H7 (cell line): ENCODE measurements at regions not wholly inside any gene's neighbourhood (a gene's known extent, or its start where the extent isn't known, plus 50 kb on each side); places are given as distances from the start of the nearest gene placed in this dataset.

Source experiments
- DNase-seq: peaks from one replicate; pipeline ENCODE4 v3.0.0; 2012
- H3K27me3 ChIP-seq: 2 replicates; pipeline ENCODE4 v1.6.0; 2011; ENCODE audit warnings: mild to moderate bottlenecking, low read length; ENCODE audit not compliant: control insufficient read depth, insufficient read depth
- H3K36me3 ChIP-seq: replicated peaks from 2 replicates; pipeline ENCODE4 v1.5.1; 2011; ENCODE audit warnings: low read length; ENCODE audit not compliant: control insufficient read depth, insufficient read depth
- H3K4me3 ChIP-seq: 2 replicates; pipeline ENCODE4 v1.5.1; 2011; ENCODE audit warnings: low read depth, mild to moderate bottlenecking, control low read depth, low read length, moderate library complexity; ENCODE audit not compliant: insufficient read depth

DNA sequence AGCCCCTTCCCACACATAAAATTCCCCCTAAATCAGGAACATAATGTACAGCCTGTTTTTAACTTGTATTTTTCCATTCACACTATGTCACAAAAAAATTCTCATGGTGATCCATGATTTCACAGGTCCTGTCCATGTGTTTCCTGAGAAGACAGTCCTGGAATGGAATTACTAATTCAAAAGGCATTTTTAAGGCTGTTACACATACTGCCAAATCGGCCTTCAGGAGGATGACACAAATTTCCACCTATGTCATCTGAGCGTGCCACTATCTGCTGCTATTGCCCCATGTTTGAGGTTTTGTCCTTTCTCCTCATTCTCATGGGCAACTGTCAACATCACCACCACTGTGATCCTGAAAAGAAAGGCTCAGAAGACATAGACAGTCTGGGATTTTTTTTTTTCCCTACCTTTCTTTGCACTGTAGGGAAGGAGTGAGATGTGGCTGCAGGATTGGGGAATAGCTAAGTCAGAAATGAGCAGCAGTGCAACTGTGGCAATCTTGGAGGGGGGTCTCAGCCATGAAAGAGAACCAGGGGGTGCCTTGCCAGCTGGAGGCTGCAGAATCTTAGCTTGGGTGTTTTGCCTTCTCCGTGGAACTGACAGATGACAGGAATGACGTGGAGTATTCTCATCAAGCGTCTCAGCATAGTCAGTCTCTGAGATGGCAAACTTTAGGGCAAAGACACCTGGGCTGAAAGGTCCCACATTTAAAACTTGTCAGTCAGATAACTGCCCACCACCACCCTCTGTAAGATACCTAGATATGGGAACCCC, 73.4 kb downstream of the MARCHF4 start:
- no peaks in the 10 kb centered on the region for H3K36me3 ChIP-seq
- H3K4me3 ChIP-seq: no peak overlapping the region
- DNase-seq: no peak
- no peaks in the 10 kb centered on the region; the same call in 1 of the 2 replicates for H3K27me3 ChIP-seq

DNA sequence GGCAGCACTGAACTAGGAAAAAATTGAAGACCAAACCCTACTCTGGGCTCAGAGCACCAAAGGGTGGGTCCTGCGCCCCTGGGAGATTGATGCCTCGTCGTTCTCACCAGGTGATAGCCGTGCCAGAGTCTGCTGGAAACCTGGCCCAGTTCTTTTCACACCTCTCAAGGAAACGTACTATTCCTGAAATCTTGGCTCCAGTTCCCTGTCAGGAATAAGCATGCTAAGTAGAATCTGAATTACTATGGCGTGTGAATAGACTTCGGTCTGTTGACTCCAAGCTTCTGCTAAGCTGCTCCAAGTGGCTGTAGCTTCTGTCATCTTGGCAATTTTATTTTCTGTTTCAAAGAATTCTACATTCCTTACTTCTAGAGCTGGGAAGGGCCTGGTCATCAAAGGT, 75.4 kb downstream of the MARCHF4 start:
- H3K4me3 ChIP-seq: no peak overlapping the region
- H3K36me3 ChIP-seq: no peaks in the 10 kb centered on the region
- no peaks in the 10 kb centered on the region for H3K27me3 ChIP-seq
- no peak for DNase-seq

DNA sequence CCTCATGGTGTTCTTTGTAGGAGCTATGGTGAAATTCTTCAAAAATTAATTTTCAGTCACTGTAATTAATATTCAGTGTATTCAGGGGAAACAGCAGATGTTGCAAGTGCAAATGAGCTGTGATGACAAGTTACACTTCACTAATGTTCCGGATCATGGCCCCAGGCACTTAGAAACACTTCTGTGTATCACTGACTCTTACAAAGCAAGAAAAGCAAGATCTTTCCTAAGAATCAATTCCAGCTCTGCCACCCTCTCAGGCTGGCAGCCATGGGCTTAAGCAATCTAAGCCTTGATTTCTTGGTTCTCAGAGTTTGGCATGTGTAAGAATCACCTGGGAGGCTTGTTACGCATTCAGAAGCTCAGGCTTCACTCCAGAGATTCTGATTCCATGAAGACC, 78.0 kb downstream of the MARCHF4 start:
- Histone ChIP-seq H3K36me3 (no peaks in the 10 kb centered on the region), H3K4me3 (no peak overlapping the region), H3K27me3 (no peaks in the 10 kb centered on the region)
- no peak for DNase-seq

DNA sequence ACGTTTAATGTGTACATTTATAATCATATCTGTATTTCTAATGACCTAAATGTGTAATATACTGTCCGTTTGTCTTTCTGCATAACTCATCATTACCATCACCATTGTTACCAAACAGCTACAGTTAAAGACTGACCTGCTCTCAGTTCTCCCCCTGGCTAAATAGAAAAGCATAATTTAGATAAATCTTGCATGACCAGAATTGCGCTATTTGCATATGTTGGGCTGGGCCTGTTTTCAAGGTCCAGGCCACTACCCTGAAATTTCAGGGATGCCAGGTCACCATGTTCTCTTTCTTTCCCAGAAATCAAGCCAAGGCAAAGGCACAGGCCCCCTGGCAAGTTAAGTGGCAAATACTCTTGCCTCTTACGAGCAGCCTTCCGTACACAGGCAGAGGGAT, 78.4 kb downstream of the MARCHF4 start:
- DNase-seq: no peak
- Histone ChIP-seq H3K4me3 (no peak overlapping the region), H3K36me3 (no peaks in the 10 kb centered on the region), H3K27me3 (no peaks in the 10 kb centered on the region)

DNA sequence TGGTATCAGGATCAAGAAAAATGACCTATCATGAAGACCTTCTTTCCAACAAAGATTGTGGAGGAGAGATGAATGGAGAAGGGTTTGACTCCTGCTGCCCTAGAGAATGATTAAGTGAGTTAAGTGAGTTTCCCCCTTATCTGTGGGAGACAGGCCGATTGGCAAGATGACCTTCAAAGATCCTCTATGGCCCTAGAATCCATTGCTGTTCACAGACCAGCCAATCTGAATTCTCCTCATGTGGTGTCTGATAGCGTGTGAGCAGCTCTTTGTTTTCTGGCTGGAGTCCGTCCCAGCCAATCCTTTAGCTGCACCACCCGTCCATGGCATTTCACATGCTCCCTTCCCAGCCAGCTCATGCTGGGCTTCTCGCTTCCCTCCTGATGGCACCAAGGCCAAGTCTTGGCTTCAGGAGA, 79.4 kb downstream of the MARCHF4 start:
- Histone ChIP-seq H3K36me3 (no peaks in the 10 kb centered on the region), H3K4me3 (no peak overlapping the region), H3K27me3 (no peaks in the 10 kb centered on the region)
- DNase-seq: no peak

DNA sequence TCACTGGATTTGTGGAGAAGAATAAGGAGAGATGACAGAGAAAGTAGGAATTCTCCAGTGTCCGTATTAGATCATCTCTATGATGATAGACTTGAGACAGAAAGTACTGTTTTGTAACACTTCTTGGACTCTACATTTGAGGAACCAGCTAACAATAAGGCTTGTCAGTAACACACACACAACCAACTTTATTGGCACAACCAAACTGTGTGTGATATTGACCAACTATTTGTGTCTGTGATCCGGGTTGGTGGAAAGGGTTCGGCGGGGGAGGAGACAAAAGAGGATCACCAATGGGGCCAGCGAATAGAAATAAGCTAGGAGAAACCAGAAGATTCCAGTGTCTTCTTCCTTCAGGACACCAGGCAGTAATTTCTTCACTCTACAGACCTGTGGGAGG, 79.8 kb downstream of the MARCHF4 start:
- Histone ChIP-seq H3K4me3 (no peak overlapping the region), H3K36me3 (no peaks in the 10 kb centered on the region), H3K27me3 (no peaks in the 10 kb centered on the region)
- DNase-seq: no peak

DNA sequence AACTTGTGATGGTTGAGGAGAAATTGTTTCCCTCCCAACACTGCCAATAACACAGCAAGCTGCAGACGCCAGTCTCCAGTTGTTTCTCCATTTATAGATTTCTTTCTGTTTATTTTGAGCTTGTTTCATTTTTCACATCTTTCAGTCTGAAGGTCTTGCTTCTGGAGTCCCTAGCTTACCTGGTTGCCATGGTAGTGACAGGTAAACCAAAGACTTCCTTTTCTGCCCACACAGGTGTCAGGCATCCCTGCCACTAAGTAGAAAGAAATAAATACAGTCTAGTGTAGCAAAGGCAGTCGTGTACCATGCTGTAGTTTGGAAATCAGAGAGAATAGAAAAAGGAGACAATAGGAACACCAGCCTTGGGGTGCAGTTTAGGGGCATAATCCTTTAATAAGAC, 82.8 kb downstream of the MARCHF4 start:
- no peak overlapping the region for H3K4me3 ChIP-seq
- no peak for DNase-seq

DNA sequence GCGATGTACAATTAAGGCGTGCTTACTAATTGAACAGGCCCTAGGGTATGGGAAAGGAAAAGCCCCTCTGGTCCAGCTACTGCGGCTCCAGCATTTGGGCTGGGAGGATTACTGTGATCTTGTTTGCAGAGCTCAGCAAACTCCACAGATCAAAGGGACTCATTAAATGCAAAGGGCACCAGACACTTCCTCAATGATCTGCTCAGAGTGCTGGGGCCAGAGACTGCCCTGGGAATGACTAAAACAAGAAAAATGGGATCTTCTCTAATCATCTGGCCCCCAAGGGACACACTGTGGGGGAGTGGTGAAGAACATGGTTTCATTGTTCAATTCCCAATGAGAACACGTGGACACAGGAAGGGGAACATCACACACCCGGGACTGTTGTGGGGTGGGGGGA, 85.0 kb downstream of the MARCHF4 start:
- no peak overlapping the region for H3K4me3 ChIP-seq
- no peak for DNase-seq
- no peaks in the 10 kb centered on the region for H3K27me3 ChIP-seq
- no peaks in the 10 kb centered on the region for H3K36me3 ChIP-seq

More for the DNA sequence above, 82.8 kb downstream of the MARCHF4 start:
- H3K27me3 ChIP-seq: no peaks in the 10 kb centered on the region
- no peaks in the 10 kb centered on the region for H3K36me3 ChIP-seq

DNA sequence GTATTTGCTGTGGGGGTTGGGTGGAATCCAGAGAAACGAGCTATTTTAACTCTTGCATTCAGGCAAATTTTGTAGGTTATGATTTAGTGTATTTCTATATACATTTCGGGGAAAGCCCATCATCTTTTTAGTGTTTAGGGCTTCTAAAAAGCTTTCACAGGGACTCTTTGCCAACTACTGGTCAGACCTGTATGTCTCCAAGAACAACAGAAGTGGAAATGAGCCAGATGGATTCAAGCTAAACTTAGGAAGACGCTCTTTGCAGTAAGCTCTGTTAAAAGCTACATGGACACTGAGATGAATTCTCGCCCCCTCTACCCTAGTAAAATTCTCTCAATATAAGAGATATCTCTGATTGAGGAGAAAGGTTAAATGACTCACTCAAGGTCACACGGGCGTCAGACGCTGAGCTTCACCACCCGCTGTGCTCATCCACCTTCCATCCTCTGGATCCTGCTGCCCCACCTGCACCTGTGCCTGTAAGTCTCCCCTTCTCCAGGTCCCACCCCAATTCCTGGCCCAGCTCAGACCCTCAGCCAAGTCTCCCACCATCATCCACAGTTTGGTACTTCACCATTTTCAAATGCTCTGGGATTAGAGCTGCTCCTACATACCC, 85.6 kb downstream of the MARCHF4 start:
- Histone ChIP-seq H3K27me3 (no peaks in the 10 kb centered on the region), H3K4me3 (no peak overlapping the region), H3K36me3 (no peaks in the 10 kb centered on the region)
- no peak for DNase-seq

DNA sequence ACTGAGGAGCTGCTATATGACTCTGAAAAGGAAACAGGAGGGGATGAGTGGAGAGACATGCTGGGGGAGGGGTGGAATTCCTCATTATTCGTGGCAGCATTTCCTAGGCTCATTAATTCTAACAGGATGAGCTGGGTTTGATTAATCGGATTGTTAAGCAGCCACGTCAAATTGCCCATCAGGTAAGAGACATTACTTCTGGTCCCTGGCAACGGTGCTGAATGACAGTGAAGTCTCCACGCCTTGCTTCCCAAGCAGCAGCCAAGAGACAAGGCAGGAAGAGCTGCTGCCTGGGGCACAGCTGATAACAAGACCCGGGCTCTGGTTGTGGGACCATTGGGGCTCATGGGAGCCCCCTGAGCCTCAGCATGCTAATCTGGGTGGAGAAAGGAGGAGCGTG, 86.6 kb downstream of the MARCHF4 start:
- Histone ChIP-seq H3K27me3 (no peaks in the 10 kb centered on the region), H3K4me3 (no peak overlapping the region), H3K36me3 (no peaks in the 10 kb centered on the region)
- no peak for DNase-seq

DNA sequence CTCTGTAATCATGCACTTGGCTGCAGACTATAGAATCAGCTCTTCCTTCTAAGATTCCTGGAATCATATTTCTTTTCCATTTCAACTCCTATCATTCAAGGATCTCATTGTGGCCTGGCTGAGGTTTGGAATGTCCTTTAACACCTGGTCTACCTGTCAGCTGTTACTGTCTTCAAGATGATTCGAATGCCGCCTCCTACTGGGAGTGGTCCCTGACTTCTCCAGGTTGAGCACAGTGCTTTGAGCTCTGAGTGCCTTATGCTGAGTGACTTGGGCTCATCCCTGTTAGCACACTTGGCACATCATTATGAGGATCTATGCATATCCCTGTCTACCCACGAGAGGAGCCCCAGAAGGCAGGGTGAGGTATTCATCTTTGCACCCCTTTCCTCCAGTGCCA, 87.6 kb downstream of the MARCHF4 start:
- H3K4me3 ChIP-seq: no peak overlapping the region
- no peak for DNase-seq
- no peaks in the 10 kb centered on the region for H3K27me3 ChIP-seq

DNA sequence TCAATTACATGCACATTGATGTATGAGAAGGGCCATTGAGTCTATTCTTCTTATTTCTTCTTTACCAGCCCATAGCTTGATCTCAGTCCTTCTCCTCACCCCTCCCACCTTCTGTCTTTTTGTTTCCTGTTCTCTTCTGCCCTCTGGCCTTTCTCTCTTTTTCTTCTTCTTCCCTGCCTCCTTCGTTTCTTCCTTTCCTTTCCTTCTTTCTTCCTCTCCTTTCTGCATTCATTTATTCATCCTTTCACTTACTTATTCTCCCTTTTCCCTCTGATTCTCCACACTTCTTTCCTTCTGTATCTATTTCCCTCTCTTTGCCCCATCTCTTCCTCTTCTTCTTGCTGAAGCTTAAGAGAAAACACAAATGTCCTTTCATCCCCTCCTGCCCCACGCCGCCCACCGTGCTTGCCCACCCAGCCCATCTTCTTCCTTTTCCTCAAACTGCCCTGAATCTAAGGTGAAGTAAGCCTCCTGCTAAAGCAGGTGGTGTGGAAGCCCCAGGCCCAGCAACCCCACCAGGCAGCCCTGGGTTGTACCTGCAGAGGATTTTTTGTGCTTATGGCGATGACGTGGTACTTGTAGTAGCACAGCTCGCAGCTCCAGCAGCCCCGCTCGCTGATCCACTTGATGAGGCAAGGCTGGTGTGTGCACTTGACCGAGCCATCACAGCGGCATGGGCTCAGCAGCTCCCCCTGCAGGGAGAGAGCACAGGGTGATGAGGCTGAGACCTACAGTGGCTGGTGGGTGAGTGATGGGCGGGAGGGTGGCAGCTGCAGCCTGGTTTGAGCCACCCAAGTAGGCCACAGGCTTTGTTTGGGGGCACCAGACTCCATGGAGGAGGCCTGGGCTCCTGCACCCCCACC, 89.0 kb downstream of the MARCHF4 start:
- Histone ChIP-seq H3K4me3 (no peak overlapping the region), H3K36me3 (no peaks in the 10 kb centered on the region), H3K27me3 (no peaks in the 10 kb centered on the region)
- DNase-seq: peak; percentile 87

More for the DNA sequence above, 87.6 kb downstream of the MARCHF4 start:
- no peaks in the 10 kb centered on the region for H3K36me3 ChIP-seq

DNA sequence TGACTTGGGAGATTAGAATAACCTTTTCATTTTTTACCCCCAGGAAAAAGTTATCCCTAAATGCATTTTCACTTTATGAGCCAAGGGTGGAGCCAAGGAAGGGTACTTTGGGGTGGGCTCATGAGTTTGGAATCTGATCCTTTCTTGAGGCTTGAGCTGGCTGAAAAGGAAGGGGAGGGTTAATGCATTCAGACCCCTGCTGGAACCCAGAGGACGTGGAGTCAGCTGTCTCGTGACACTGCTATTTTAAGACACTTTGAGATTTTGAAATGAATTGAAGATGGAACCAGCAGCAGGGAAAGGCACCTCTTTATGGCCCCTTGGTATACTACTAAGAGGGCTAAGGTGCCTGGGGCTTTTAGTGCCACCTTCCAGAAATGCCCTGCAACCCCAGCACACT, 90.4 kb downstream of the MARCHF4 start:
- H3K27me3 ChIP-seq: no peaks in the 10 kb centered on the region
- H3K36me3 ChIP-seq: no peaks in the 10 kb centered on the region
- DNase-seq: no peak
- H3K4me3 ChIP-seq: no peak overlapping the region

DNA sequence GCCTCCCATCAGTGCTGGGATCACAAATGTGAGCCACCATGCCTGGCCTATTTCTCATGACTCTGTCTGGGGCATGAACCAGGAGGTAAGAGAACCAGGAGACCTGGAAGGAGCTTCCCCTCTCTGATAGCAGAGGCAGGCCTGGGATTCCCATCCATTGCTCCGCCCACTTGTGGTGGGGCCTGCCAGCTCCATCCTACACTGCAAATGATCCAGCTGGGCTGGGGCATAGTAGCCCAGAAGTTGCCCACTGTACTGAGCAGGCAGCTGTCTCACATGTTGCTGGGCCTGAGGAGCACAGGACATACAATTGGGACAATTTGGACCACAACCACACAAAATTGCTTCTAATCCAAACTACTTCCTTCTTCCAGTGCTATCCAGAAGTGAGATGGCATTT, 91.0 kb downstream of the MARCHF4 start:
- no peak for DNase-seq
- H3K4me3 ChIP-seq: no peak overlapping the region
- H3K36me3 ChIP-seq: no peaks in the 10 kb centered on the region
- no peaks in the 10 kb centered on the region for H3K27me3 ChIP-seq

DNA sequence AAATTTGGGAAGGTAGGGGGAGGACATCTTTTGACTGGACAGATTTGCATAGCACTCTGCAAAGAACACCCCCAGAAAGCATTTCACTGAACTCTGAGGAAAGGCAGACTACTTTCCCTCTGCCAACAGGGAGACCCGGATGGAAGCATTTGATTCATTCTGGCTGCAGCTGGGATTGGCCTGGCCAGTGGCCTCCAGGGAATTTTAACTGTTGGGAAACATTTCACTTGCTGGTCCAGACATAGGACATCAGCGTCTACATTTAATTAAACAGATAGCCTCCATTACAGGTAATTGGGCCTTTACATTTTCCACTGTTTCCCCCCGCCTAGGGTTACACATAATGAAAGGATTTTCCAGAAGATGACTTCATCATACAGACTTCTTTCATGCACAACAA, 92.8 kb downstream of the MARCHF4 start:
- Histone ChIP-seq H3K36me3 (no peaks in the 10 kb centered on the region), H3K4me3 (no peak overlapping the region), H3K27me3 (no peaks in the 10 kb centered on the region)
- no peak for DNase-seq
